Mesothelial cell of epicardium (in vitro differentiated cells): ENCODE measurements at regions not wholly inside any gene's neighbourhood (a gene's known extent, or its start where the extent isn't known, plus 50 kb on each side); places are given as distances from the start of the nearest gene placed in this dataset.

ENCODE experiments used
- DNase-seq, 2 experiments: peaks; one replicate each; pipeline ENCODE4 v3.0.0; 2021; ENCODE audit warnings: low spot score in 2 of 2; ENCODE audit not compliant: unreplicated experiment in 2 of 2
- H3K27ac Mint-ChIP-seq: 2 replicates; pipeline ENCODE4 v1.8.0; 2021; ENCODE audit warnings: mixed read lengths
- H3K27me3 Mint-ChIP-seq: 2 replicates; pipeline ENCODE4 v1.8.0; 2021; ENCODE audit warnings: low read depth, mixed read lengths
- H3K36me3 Mint-ChIP-seq: 2 replicates; pipeline ENCODE4 v1.8.0; 2021; ENCODE audit warnings: mixed read lengths
- H3K4me1 Mint-ChIP-seq: 2 replicates; pipeline ENCODE4 v1.8.0; 2021; ENCODE audit warnings: mixed read lengths
- H3K4me3 Mint-ChIP-seq: 2 replicates; pipeline ENCODE4 v1.8.0; 2021; ENCODE audit warnings: mild to moderate bottlenecking, moderate library complexity, mixed read lengths
- H3K9me3 Mint-ChIP-seq: 2 replicates; pipeline ENCODE4 v1.8.0; 2021; ENCODE audit warnings: mixed read lengths
- TF ChIP-seq, protein P1 (sequence below): fragments of 200-600 bp; sonication (generic); IDR thresholded peaks from one replicate; pipeline ENCODE4 v1.5.0; 2021; ENCODE audit warnings: antibody characterized with exemption; ENCODE audit not compliant: unreplicated experiment

DNA sequence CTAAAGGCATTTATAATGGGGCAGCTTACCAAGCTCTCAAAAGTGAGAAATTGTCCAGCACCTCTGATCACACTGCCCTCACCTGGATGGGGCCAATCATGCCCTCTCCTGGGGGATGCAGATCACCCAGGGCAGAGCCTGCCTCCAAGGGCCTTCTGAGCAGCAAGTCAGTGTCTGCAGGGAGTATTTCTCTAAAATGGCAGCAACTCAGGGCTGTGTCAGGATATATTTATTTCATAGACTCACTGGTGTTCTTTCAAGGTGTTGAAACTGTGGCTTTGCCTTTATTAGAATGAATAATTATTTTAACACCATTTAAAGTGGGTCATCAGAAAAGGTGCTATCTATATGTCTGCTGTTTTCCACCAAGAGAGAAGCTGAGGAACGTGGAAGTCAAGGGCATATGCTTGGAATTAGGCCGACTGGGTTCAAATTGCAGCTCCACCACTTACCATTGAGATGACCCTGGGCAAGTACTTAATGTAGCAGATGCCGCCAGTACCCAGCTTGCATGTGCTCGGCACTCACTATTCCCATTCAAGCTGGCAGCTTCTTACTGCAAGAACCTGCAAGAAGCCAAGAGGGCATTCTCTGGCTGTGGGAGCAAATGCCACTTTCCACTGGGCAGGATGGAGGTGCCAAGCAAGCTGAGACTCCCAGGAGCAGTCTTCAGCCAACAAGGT is 590.0 kb downstream of the BCOR start:
- no peak for DNase-seq
- H3K27me3 Mint-ChIP-seq, result no peaks in the 10 kb centered on the region
- no peaks in the 10 kb centered on the region for H3K36me3 Mint-ChIP-seq
- H3K9me3 Mint-ChIP-seq, result peaks cover 27% of the 10 kb centered on the region
- peaks cover 9% of the 10 kb centered on the region for H3K4me1 Mint-ChIP-seq
- H3K4me3 Mint-ChIP-seq, result no peak overlapping the region
- H3K27ac Mint-ChIP-seq, result no peak overlapping the region
- TF ChIP-seq, protein P1, sequence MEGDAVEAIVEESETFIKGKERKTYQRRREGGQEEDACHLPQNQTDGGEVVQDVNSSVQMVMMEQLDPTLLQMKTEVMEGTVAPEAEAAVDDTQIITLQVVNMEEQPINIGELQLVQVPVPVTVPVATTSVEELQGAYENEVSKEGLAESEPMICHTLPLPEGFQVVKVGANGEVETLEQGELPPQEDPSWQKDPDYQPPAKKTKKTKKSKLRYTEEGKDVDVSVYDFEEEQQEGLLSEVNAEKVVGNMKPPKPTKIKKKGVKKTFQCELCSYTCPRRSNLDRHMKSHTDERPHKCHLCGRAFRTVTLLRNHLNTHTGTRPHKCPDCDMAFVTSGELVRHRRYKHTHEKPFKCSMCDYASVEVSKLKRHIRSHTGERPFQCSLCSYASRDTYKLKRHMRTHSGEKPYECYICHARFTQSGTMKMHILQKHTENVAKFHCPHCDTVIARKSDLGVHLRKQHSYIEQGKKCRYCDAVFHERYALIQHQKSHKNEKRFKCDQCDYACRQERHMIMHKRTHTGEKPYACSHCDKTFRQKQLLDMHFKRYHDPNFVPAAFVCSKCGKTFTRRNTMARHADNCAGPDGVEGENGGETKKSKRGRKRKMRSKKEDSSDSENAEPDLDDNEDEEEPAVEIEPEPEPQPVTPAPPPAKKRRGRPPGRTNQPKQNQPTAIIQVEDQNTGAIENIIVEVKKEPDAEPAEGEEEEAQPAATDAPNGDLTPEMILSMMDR, result no peak

GRCh38 chrX:39508300-39508692 is 589.5 kb downstream of the BCOR start:
- no peaks in the 10 kb centered on the region for H3K27me3 Mint-ChIP-seq
- TF ChIP-seq, protein P1, result no peak

GRCh38 chrX:39509157-39509556 is 588.6 kb downstream of the BCOR start:
- no peak overlapping the region for H3K27ac Mint-ChIP-seq
- peaks cover 9% of the 10 kb centered on the region for H3K4me1 Mint-ChIP-seq
- no peaks in the 10 kb centered on the region for H3K27me3 Mint-ChIP-seq
- H3K9me3 Mint-ChIP-seq, result peaks cover 30% of the 10 kb centered on the region
- TF ChIP-seq, protein P1, result no peak
- H3K4me3 Mint-ChIP-seq, result no peak overlapping the region
- DNase-seq, result no peak
- no peaks in the 10 kb centered on the region for H3K36me3 Mint-ChIP-seq

More at GRCh38 chrX:39508300-39508692, 589.5 kb downstream of the BCOR start:
- no peak overlapping the region for H3K4me3 Mint-ChIP-seq
- peaks cover 30% of the 10 kb centered on the region for H3K9me3 Mint-ChIP-seq
- H3K27ac Mint-ChIP-seq, result no peak overlapping the region
- no peaks in the 10 kb centered on the region for H3K36me3 Mint-ChIP-seq
- peaks cover 9% of the 10 kb centered on the region for H3K4me1 Mint-ChIP-seq
- DNase-seq, result no peak

- H3K36me3 Mint-ChIP-seq, result no peaks in the 10 kb centered on the region
- peaks cover 26% of the 10 kb centered on the region for H3K4me1 Mint-ChIP-seq
- peaks cover 21% of the 10 kb centered on the region for H3K9me3 Mint-ChIP-seq
- no peak overlapping the region for H3K27ac Mint-ChIP-seq
- no peak for DNase-seq
- TF ChIP-seq, protein P1, result no peak
- no peaks in the 10 kb centered on the region for H3K27me3 Mint-ChIP-seq
- no peak overlapping the region for H3K4me3 Mint-ChIP-seq
Observed at GRCh38 chrX:39513836-39514235, 583.9 kb downstream of the BCOR start.

- Mint-ChIP-seq H3K27me3 (no peaks in the 10 kb centered on the region), H3K36me3 (no peaks in the 10 kb centered on the region), H3K4me1 (peaks cover 32% of the 10 kb centered on the region), H3K4me3 (no peak overlapping the region), H3K9me3 (peaks cover 13% of the 10 kb centered on the region), H3K27ac (no peak overlapping the region)
- TF ChIP-seq, protein P1, result no peak
- no peak for DNase-seq
Observed at GRCh38 chrX:39514801-39515200, 583.0 kb downstream of the BCOR start.
